Tibial nerve (tissue), 4 donors: ENCODE measurements at regions not wholly inside any gene's neighbourhood (a gene's known extent, or its start where the extent isn't known, plus 50 kb on each side); places are given as distances from the start of the nearest gene placed in this dataset.

Experiments
- DNase-seq, 2 donors: peaks; one replicate each; pipeline ENCODE4 v3.0.0-alpha.2; 2019; ENCODE audit warnings: low spot score in 2 of 2
- H3K27ac ChIP-seq, 4 donors: fragments of 200-600 bp; sonication (generic) in 3 of 4; one replicate each; pipeline ENCODE4 v1.5.1; 2017 to 2019; ENCODE audit warnings: mild to moderate bottlenecking in 1 of 4
- H3K27me3 ChIP-seq, 2 donors: fragments of 200-600 bp; sonication (generic) in 1 of 2; one replicate each; pipeline versions ENCODE4 v1.5.1 to v1.6.0; 2017 to 2019
- H3K36me3 ChIP-seq, 3 donors: fragments of 200-600 bp; sonication (generic); one replicate each; pipeline ENCODE4 v1.5.1; 2018 to 2019
- H3K4me1 ChIP-seq, 4 donors: fragments of 200-600 bp; sonication (generic) in 3 of 4; one replicate each; pipeline ENCODE4 v1.5.1; 2017 to 2019
- H3K4me3 ChIP-seq, 4 donors: fragments of 200-600 bp; sonication (generic) in 3 of 4; one replicate each; pipeline ENCODE4 v1.5.1; 2017 to 2019; ENCODE audit warnings: mild to moderate bottlenecking in 1 of 4, moderate library complexity in 1 of 4
- H3K9me3 ChIP-seq, 4 donors: fragments of 200-600 bp; sonication (generic) in 3 of 4; one replicate each; pipeline ENCODE4 v1.5.1; 2017 to 2019
- EP300 ChIP-seq, 2 donors: sonication (generic); formaldehyde crosslinking; IDR thresholded peaks; one replicate each; pipeline ENCODE4 v1.6.1; 2017; ENCODE audit warnings: antibody characterized with exemption in 2 of 2, mild to moderate bottlenecking in 1 of 2
- POLR2A ChIP-seq, 2 donors: fragments of 450-650 bp; IDR thresholded peaks; one replicate each; pipeline ENCODE4 v1.6.1; 2017; ENCODE audit warnings: antibody characterized with exemption in 2 of 2, mild to moderate bottlenecking in 2 of 2, moderate library complexity in 2 of 2
- WGBS, 2 donors: methylation state at CpG; one replicate each; pipeline ENCODE4 v1.1.5; 2018; 5-methylcytosine and 5-hydroxymethylcytosine counted together
- TF ChIP-seq, protein P1 (sequence below), 5 experiments: fragments of 200-600 bp in 3 of 5; fragments of 450-650 bp in 2 of 5; sonication (generic) in 3 of 5; IDR thresholded peaks; one replicate each; pipeline ENCODE4 v1.5.1; 2016 to 2019; ENCODE audit warnings: antibody characterized with exemption in 5 of 5, mild to moderate bottlenecking in 3 of 5, moderate library complexity in 2 of 5

DNA sequence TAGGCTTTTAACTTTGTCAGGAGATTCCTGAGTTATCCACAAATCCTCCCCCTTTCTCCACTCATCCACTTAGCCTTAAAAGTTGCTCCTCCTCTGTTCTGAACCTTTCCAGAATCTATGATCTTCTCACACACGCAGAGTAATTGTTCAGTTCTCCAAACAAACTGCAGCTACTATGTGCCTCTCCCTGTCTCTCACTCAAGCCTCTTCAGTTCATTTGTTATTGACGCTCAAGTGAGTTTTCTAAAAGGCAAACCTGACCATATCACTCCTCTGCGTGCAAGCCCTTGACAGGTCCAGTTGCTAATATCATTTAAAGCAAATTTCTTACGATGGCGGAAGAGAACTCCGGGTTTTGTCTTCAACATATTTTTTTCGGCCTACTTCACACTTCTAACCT, 1169.7 kb upstream of the TENM4 start:
- no peak overlapping the region for H3K27ac ChIP-seq
- no peaks in the 10 kb centered on the region for H3K27me3 ChIP-seq
- 91 to 96% methylated on average over 7 of the region's 7 CpGs for WGBS, 2 donors
- H3K4me1 ChIP-seq = no peaks in the 10 kb centered on the region
- no peaks in the 10 kb centered on the region for H3K36me3 ChIP-seq
- TF ChIP-seq EP300 (IDR thresholded peaks at IDR 0.05) (no peak), POLR2A (IDR thresholded peaks at IDR 0.05) (no peak)
- TF ChIP-seq, protein P1, sequence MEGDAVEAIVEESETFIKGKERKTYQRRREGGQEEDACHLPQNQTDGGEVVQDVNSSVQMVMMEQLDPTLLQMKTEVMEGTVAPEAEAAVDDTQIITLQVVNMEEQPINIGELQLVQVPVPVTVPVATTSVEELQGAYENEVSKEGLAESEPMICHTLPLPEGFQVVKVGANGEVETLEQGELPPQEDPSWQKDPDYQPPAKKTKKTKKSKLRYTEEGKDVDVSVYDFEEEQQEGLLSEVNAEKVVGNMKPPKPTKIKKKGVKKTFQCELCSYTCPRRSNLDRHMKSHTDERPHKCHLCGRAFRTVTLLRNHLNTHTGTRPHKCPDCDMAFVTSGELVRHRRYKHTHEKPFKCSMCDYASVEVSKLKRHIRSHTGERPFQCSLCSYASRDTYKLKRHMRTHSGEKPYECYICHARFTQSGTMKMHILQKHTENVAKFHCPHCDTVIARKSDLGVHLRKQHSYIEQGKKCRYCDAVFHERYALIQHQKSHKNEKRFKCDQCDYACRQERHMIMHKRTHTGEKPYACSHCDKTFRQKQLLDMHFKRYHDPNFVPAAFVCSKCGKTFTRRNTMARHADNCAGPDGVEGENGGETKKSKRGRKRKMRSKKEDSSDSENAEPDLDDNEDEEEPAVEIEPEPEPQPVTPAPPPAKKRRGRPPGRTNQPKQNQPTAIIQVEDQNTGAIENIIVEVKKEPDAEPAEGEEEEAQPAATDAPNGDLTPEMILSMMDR (IDR thresholded peaks at IDR 0.05) = no peak
- DNase-seq = no peak
- H3K4me3 ChIP-seq = no peak overlapping the region
- H3K9me3 ChIP-seq = no peaks in the 10 kb centered on the region

DNA sequence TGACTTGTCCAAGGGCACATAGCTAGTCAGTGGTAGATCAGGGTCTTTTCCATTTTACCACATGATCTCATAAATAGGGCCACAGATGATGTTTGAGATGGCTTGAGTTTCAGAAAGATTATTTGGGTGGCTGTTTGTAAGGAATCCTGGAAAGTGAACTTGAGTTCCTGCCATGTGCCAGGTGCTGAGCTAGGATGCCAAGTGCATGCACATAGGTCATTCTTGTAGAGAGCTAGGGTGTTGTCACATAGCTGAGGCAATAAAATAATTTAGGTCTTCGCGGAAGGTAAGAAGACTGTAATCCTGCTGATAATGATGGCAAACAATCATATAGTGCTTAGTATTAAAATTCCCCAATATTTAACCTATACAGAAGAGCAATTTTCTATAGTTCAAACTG, 1162.6 kb upstream of the TENM4 start:
- H3K27me3 ChIP-seq = no peaks in the 10 kb centered on the region
- no peaks in the 10 kb centered on the region for H3K36me3 ChIP-seq
- no peaks in the 10 kb centered on the region for H3K4me1 ChIP-seq
- no peak overlapping the region for H3K4me3 ChIP-seq
- no peak for DNase-seq
- WGBS, 2 donors = 97 to 98% methylated on average over 2 of the region's 2 CpGs
- TF ChIP-seq, protein P1 (IDR thresholded peaks at IDR 0.05) = no peak
- TF ChIP-seq EP300 (IDR thresholded peaks at IDR 0.05) (no peak), POLR2A (IDR thresholded peaks at IDR 0.05) (no peak)
- no peak overlapping the region for H3K27ac ChIP-seq
- no peaks in the 10 kb centered on the region for H3K9me3 ChIP-seq

DNA sequence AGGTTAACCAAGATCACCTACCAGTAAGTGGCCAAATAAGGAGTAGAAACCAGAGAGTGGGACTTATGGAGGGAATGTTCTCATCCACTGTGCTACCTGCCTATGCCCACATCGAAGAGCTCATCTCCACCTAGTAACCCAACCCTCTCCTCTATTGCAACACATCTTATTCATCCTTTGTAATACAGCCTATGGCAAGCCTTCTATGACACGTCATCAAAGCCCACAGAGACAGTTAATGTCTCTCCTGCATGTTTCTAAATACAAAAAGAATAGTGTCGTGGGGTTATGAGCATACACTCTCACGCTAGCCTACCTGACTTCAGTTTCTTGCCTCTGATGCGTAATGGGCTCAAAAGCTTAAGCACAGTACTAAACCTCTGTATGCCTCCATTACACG, 1158.1 kb upstream of the TENM4 start:
- no peak overlapping the region for H3K27ac ChIP-seq
- H3K4me3 ChIP-seq = no peak overlapping the region
- TF ChIP-seq POLR2A (IDR thresholded peaks at IDR 0.05) (no peak), EP300 (IDR thresholded peaks at IDR 0.05) (no peak)
- TF ChIP-seq, protein P1 (IDR thresholded peaks at IDR 0.05) = no peak
- H3K36me3 ChIP-seq = no peaks in the 10 kb centered on the region
- no peak for DNase-seq
- H3K27me3 ChIP-seq = no peaks in the 10 kb centered on the region
- 92 to 94% methylated on average over 6 of the region's 6 CpGs for WGBS, 2 donors
- peaks cover 0 to 6% (median 0%) of the 10 kb centered on the region in 4 donors for H3K4me1 ChIP-seq
- H3K9me3 ChIP-seq = no peaks in the 10 kb centered on the region

DNA sequence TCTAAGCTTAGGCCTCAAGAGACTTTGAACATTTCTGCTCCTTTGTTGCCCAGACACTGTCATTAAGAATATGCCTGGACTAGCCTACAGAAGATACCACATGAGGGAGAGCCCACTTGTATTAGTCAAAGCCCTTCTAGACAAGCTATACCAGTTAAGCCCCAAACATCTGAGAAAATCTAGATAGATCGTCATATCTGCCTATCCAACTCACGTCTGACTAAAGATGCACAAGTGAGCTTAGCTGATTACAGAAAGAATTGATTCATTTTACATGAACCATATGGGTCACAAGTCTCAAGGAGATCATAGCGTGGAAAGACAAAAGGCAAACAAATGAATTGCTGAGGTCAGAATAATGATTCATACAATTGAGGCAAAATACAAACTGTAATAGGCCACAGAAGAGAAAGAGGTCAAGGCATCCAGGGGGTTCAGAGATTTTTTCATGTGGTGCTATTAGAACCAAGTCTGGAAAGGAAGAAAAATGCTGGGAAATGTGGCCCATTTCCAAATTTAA, 1155.5 kb upstream of the TENM4 start:
- TF ChIP-seq POLR2A (IDR thresholded peaks at IDR 0.05) (no peak), EP300 (IDR thresholded peaks at IDR 0.05) (no peak)
- TF ChIP-seq, protein P1 (IDR thresholded peaks at IDR 0.05) = no peak
- H3K9me3 ChIP-seq = no peaks in the 10 kb centered on the region
- DNase-seq = no peak
- no peaks in the 10 kb centered on the region for H3K36me3 ChIP-seq
- peaks cover 0 to 10% (median 0%) of the 10 kb centered on the region in 4 donors for H3K4me1 ChIP-seq
- H3K27ac ChIP-seq = no peak overlapping the region
- no peak overlapping the region for H3K4me3 ChIP-seq
- 80 to 82% methylated on average over 3 of the region's 3 CpGs for WGBS, 2 donors
- H3K27me3 ChIP-seq = no peaks in the 10 kb centered on the region

DNA sequence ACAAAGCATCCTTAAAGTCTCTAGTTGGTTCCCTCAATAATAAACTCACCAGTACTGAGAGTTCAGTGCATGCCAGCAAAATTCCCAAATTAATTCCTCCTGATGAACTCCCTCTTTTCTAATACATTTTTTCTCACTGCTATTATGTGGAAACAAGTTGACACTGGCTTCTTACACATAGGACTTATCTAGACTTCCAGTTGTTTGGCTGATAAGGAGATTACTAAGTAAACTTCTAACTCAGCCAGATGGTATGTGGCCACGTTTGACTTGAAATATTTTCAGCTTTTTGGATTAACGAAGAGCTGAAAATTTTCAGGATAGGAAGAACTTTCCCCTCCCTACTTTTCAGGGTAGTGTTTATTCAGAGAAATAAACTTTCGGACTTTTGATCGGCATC, 1154.2 kb upstream of the TENM4 start:
- no peaks in the 10 kb centered on the region for H3K36me3 ChIP-seq
- no peak overlapping the region for H3K27ac ChIP-seq
- H3K27me3 ChIP-seq = no peaks in the 10 kb centered on the region
- TF ChIP-seq, protein P1 (IDR thresholded peaks at IDR 0.05) = no peak
- TF ChIP-seq POLR2A (IDR thresholded peaks at IDR 0.05) (no peak), EP300 (IDR thresholded peaks at IDR 0.05) (no peak)
- DNase-seq = no peak
- no peak overlapping the region for H3K4me3 ChIP-seq
- peaks cover 0 to 10% (median 0%) of the 10 kb centered on the region in 4 donors for H3K4me1 ChIP-seq
- no peaks in the 10 kb centered on the region for H3K9me3 ChIP-seq
- 32 to 36% methylated on average over 4 of the region's 4 CpGs for WGBS, 2 donors
